ENCODE measurements at regions not wholly inside any gene's neighbourhood (a gene's known extent, or its start where the extent isn't known, plus 50 kb on each side); places are given as distances from the start of the nearest gene placed in this dataset.

DNA sequence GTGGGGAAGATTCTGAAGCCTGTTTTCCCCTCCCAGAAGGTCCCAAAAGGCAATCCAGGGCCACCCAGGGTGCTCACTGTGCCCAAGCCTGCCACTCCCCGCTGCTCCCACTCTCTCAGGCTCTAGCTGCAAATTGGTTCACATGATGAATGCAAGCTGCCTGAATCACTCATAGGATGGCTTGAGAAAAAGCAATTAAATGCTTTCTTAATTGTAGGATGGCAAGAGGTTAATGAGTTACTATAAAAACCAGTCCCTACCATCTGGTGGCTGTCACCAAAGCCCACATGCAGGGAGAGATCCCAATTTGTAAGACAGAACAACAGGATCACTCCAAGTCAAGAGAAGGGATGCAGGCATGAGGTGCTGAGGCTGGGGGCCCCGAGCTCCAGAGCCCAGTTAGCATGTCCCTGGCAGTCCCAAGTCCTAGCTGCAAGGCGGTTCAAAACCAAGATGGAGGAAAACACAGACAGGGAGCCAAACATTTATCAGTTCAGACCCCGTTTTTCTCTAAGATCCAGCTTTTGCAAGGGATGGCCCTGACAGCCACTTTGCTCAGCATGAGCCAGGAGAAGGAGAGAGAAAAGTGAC, 207.1 kb downstream of the UACA start:
- TF ChIP-seq, protein P1, sequence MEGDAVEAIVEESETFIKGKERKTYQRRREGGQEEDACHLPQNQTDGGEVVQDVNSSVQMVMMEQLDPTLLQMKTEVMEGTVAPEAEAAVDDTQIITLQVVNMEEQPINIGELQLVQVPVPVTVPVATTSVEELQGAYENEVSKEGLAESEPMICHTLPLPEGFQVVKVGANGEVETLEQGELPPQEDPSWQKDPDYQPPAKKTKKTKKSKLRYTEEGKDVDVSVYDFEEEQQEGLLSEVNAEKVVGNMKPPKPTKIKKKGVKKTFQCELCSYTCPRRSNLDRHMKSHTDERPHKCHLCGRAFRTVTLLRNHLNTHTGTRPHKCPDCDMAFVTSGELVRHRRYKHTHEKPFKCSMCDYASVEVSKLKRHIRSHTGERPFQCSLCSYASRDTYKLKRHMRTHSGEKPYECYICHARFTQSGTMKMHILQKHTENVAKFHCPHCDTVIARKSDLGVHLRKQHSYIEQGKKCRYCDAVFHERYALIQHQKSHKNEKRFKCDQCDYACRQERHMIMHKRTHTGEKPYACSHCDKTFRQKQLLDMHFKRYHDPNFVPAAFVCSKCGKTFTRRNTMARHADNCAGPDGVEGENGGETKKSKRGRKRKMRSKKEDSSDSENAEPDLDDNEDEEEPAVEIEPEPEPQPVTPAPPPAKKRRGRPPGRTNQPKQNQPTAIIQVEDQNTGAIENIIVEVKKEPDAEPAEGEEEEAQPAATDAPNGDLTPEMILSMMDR (IDR thresholded peaks at IDR 0.05) = no peak
- no peak for TF ChIP-seq POLR2A (IDR thresholded peaks at IDR 0.05)
